Stimulated activated CD4-positive, alpha-beta T cell treated with anti-CD3 and anti-CD28 coated beads, TNF-alpha, amount 100 ng/mL, for 48 hours (primary cell): ENCODE measurements at regions not wholly inside any gene's neighbourhood (a gene's known extent, or its start where the extent isn't known, plus 50 kb on each side); places are given as distances from the start of the nearest gene placed in this dataset.
"Not testable (repeated sequence)": the region's sequence is repeated elsewhere in the genome, so short reads cannot be mapped to it uniquely, and the experiment has no call there.

Source experiments
- DNase-seq, 3 donors: peaks; one replicate each; pipeline ENCODE4 v3.0.0-alpha.2; 2020; ENCODE audit warnings: low read depth in 3 of 3

DNA sequence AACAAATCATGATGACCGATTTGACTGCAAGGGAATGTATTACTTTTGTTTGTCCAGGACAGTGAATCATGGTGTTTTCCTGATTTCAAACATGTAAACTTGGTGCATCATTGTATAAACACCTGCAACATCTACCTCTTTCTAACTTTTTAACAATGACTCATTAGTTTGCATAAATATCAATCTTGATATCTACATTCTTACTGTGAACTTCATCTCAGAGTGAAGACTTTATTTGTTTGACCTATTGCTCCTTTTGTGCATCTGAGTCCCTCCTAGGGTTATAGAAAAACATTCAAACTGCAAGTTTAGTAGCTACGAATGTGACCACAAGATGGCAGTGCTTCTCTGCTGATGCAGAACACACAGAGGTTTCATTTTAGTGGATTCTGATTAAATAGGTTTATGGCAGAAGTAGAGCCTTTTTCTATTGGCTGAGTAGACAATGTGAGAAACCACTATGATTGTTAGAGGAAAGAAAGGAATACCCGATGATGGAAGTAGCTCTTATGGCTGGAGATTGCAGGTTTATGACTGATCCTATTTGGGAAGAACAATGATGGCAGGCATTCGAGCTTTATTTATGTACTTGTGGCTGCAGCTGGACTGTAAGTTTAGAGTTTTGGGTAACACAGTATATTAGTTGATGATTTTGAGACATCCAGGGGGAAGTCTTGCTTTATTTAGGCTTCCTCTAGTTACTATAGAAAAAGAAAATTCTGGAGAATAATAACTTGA lies 244.2 kb upstream of the OR4E1 start:
- peak in 1 of 3 donors; percentile 49 for DNase-seq

GRCh38 chr14:21915826-21916225 lies 242.2 kb upstream of the OR4E1 start:
- DNase-seq: no peak

GRCh38 chr14:21913759-21914158 lies 240.1 kb upstream of the OR4E1 start:
- DNase-seq: peak; percentile 63 to 81 (median 64)

GRCh38 chr14:21912367-21912766 lies 238.7 kb upstream of the OR4E1 start:
- DNase-seq: no peak

GRCh38 chr14:21911877-21912276 lies 238.3 kb upstream of the OR4E1 start:
- no peak for DNase-seq

DNA sequence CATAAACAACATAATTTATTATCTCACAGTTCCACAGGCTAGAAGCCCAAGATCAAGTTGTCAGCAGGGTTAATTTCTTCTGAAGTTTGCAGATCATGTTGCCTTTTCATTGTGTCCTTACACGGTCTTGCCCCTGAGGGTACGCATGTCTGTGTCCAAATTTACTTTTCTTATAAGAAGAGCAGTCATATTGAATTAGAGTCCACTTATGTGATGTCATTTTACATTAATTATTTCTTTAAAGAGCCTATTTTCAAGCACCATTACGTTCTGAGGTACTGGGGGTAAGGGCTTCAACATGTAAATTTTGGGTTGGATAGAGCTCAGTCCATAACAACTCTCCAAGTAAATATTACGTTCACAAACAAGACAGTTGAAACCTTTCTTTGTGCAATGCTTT lies 236.6 kb upstream of the OR4E1 start:
- DNase-seq: no peak

GRCh38 chr14:21902561-21903181 lies 229.1 kb upstream of the OR4E1 start:
- no peak for DNase-seq

- not testable (repeated sequence) for DNase-seq
Observed at GRCh38 chr14:21894898-21895194, 221.2 kb upstream of the OR4E1 start.

GRCh38 chr14:21894003-21894897 lies 220.6 kb upstream of the OR4E1 start:
- peak in 1 of 3 donors; percentile 30 for DNase-seq

DNA sequence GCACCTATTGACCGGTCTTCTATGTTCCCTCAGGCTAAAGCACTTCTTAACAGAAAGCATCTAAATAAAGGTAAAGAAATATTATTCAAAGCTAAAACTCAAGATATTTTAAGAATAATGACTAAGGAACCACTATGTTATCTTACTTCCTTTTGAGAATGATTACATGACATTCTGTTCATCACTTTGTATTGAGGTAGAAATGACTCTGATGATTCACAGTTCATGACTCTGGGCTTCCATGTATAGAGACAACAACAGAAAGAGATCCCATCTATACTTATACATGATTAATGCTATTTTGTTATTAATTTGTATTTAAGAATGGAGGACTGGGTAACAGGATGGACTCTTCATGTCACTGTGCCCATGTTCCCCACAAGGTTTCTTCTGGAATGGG lies 218.3 kb upstream of the OR4E1 start:
- no peak for DNase-seq

DNA sequence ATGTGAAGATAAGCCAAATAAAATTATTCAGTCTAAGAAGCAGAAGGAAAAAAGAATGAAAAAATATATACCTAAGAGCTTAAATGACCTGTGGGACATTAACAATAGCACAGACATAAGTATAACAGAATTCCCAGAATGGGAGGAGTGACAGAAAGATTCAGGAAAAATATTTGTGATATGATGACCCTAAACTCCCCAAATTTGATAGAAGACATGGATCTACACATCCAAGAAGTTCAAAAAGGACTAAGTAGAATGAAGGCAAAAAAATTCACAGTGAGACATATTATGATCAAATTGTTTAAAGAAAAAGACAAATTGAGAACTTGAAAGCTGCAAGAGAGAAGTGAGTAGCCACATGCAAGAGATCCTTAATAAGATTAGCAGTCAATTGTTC lies 211.4 kb upstream of the OR4E1 start:
- no peak for DNase-seq

DNA sequence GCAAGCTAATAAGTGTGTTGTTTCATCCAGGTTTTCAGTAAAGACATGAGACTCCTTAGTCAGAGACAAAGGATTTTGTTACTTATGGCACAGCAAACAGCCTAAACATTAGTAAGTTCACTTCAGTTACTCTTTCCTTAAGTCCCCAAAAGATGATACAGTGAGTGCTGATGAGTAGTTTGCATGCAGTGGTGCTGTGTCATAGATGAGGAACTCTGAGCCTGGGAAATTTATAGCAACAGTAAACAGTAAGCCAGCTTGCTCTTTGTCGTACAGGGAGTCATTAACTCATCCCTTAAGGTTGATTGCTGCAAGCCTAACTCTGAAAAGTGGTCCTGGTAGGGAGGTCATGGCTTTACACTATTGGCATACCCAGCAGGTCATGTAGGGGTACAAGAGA lies 208.6 kb upstream of the OR4E1 start:
- no peak for DNase-seq

DNA sequence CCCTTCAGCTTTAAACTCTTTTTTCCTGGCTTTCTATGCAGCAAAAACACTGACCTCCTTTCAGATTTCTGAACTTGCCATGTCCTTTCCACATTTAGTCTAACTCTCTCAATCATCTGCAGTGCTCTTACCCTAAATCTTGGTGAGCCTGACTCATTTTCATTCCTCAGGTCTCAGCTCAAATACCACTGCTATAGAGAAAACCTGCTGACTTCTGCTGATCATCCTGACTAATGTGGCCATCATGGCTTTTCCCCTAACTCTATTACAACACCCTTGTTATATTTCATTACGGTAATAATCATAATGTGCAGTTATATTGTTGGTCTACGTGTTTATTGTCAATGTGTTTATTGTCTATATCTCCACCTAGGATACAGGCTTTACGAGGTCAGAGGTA lies 207.3 kb upstream of the OR4E1 start:
- DNase-seq: no peak

DNA sequence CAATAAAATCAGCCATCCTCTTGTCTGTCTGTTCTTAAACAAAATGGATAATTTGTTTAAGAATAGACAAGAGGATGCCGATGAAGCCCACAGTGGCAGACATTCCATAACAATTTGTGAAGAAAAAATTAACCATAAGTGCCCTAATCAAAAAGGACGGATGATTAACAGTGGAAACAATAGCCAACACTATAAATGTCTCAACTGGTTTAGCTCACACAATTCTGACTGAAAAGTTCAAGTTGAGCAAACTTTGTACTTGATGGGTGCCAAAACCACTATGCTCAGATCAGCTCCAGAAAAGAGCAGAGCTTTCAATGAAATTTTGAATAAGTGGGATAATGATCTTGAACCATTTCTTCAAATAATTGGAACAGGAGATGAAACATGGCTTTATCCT lies 202.2 kb upstream of the OR4E1 start:
- DNase-seq: no peak

DNA sequence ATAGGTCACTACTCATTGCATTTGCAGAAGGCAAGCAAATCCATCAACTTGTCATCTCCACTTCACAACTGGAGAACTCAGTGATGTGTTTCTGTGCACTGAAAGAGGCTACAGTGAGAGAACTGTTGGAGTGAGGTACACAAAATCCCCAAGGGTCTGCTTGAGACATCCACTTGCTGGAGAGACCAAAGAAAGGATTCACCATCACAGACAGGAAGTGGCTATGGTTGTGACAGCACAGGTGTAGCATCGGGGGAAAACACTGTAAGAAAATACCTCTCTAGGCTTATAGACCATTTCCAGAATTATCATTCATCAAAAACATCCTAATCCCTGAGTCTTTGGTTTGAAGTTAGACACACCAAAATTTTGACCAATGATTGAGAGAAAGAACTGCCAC lies 201.3 kb upstream of the OR4E1 start:
- DNase-seq: no peak

DNA sequence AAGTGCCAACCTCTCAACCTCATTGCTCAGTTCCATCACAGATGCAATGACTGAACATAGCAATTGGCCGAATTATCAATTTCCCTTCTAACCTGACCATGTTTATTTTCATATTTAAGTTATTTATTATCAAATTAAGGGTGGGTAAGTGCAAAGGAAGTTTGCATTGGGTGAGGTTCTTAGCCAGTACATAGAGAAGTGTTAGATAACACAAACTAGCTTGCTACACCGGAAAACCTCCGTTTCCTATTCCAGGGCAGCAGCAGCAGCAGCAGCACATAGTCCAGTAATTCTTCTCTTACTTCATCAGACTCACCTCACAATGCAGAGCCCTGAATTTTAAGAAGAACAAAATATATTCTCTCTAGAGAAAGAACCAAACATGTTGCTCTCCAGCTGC lies 200.5 kb upstream of the OR4E1 start:
- DNase-seq: no peak

DNA sequence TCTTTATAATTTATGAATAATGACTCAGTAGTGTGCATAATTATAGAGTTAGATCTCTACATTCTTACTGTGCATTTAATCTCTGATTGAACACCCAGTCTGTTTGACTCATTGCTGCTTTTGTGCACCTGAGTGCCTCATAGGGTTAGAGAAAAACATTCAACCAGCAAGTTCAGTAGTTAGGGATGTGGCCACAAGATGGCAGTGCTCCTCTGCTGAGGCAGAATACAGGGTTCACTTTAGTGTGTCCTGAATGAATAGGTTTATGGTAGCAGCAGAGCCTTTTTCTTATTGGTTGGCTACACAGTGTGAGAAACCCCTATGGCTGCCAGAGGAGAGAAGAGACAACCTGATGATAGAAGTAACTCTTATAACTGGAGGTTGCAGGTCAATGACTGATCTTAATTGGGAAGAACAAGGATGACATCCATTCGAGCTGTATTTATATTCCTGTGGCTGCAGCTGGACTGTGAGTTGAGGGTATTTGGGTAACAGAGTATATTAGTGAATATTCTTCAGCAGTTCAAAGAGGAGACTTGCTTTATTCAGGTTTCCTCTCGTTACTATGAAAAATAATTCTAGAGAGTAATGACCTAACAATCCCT lies 194.9 kb upstream of the OR4E1 start:
- DNase-seq: peak; percentile 60 to 79 (median 74)

DNA sequence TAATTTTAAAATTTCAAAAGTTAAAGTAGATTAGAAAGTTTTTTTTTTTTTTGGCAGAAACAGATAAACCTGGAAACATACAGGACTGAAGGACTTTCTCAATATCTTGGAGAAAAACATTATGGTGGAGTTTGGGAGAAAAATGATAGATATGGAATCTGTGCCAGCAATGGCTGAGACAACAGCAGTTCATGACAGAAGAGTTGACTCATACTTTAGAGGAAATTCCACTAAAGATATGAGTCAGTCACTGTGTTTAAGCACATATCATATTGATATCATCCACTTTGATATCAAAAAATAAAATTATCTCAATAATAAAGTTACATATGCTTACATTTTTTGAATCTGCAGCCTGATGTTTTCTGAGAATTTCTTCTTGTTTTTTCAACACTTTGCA lies 193.9 kb upstream of the OR4E1 start:
- no peak for DNase-seq

- no peak for DNase-seq
Observed at GRCh38 chr14:21866479-21866878, 192.9 kb upstream of the OR4E1 start.

GRCh38 chr14:21863289-21863688 lies 189.7 kb upstream of the OR4E1 start:
- DNase-seq: no peak

DNA sequence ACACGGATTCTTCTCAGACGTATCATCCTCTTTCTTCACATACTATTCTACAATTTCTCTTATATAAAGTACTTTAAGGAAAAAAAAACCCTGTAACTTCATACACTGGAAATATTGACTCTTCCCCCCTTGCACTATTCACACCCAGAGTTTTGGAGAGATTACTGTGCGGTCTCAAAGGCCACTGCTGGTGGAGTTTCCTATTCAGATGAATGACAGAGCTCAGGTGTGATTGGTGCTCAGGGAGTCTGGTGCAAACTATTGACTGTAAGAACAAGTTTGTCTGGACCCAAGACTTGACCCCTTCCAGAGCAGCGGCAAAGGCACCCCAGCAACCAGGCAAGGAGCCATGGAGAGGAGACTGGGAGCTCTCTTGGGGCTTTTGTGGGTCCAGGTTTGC lies 187.5 kb upstream of the OR4E1 start:
- DNase-seq: no peak

DNA sequence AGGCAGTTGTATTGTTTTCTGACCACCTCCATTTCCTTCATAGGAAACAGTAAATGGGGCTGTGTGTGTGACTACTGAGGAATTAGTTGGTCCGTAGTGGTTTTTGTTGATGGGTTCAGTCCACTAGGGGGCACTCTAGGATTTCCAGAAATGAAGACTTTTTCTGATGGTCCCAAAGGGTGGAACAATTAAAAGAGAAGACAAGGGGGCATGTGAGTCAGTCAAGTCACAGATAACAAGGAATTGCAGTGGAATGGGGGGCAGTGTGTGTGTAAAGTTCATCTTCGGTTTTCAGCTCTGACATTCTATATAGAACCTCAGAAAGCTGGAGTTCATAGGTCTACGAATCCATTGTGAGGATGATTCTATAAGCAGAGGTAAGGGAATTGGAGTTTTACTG lies 186.6 kb upstream of the OR4E1 start:
- peak in 1 of 3 donors; percentile 37 for DNase-seq
